Natural killer cell treated with Interleukin-12 subunit alpha and Interleukin-12 subunit beta and Interleukin-15 and Interleukin-18, amount 100 ng/mL, for 72 hours (primary cell): ENCODE measurements at regions not wholly inside any gene's neighbourhood (a gene's known extent, or its start where the extent isn't known, plus 50 kb on each side); places are given as distances from the start of the nearest gene placed in this dataset.
A peak's percentile ranks its signal among the peaks of the same experiment; 100 is the strongest.

Experiments used
- ATAC-seq, 2 donors: fragments of 150-1000 bp; cut with Tn5 transposase in 1 of 2; sonication (Bioruptor Pico), chemical (Tn5 transposase) in 1 of 2; 2 replicates each; pipeline ENCODE4 v1.10.0; 2021
- DNase-seq: peaks from one replicate; pipeline ENCODE4 v3.0.0; 2022; ENCODE audit warnings: low spot score
- H3K27ac Mint-ChIP-seq, 2 donors: 1 replicate in 1 of 2; 2 replicates in 1 of 2; pipeline ENCODE4 v1.8.0; 2022; ENCODE audit warnings: mixed read lengths in 2 of 2, mild to moderate bottlenecking in 1 of 2, moderate library complexity in 1 of 2
- H3K27me3 Mint-ChIP-seq, 2 donors: 1 replicate in 1 of 2; 2 replicates in 1 of 2; pipeline ENCODE4 v1.8.0; 2022; ENCODE audit warnings: mixed read lengths in 2 of 2
- H3K36me3 Mint-ChIP-seq: one replicate; pipeline ENCODE4 v1.8.0; 2022; ENCODE audit warnings: mixed read lengths
- H3K4me1 Mint-ChIP-seq, 2 donors: 1 replicate in 1 of 2; 2 replicates in 1 of 2; pipeline ENCODE4 v1.8.0; 2022; ENCODE audit warnings: low read depth in 2 of 2, mixed read lengths in 2 of 2, mild to moderate bottlenecking in 1 of 2
- H3K4me3 Mint-ChIP-seq: one replicate; pipeline ENCODE4 v1.8.0; 2022; ENCODE audit warnings: mixed read lengths
- H3K9me3 Mint-ChIP-seq: 2 replicates; pipeline ENCODE4 v1.8.0; 2022; ENCODE audit warnings: mixed read lengths

DNA sequence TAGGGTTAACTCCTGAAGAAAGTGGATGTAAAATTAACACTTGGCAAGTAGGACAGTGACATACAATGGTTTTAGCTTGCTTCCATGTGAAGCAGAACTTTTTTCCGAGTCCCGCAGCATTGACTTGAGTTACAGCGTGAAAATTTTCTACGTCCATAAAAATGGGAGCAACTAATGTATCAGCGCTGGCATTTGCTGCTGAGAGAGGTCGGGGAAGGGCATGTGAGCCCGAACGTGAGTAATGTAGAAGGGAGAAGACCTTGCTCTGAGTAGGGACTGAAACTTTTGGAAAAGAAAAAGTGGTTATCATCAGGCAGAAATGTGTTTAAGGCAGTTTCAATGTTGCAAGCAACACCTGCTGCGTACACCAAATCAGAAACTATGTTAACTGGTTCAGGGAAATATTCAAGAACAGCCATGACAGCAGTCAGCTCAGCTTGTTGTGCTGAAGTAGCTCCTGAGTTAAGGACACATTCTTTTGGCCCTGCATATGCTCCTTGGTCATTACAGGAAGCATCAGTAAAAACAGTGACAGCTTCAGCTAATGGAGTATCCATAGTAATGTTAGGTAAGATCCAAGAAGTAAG, 70.9 kb upstream of the ARL4D start:
- H3K27me3 Mint-ChIP-seq: peaks cover 10 to 14% of the 10 kb centered on the region in 2 donors

DNA sequence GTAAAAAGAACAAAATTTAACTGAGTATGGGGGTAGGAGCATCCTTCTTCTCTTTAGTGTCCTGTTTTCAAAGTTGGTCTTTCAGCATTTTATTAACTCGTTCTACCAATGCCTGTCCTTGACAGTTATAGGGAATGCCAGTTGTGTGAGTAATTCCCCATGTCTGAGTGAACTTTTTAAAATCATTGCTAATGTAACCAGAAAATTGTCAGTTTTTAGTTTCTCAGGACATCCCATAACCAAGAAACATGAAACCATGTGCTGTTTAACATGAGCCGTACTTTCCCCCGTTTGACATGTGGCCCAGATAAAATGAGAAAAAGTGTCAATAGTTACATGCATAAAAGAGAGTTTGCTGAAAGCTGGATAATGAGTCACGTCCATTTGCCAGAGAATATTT, 71.4 kb upstream of the ARL4D start:
- no peaks in the 10 kb centered on the region for H3K36me3 Mint-ChIP-seq

More for the DNA sequence above, 70.9 kb upstream of the ARL4D start:
- H3K4me1 Mint-ChIP-seq: peaks cover 6% of the 10 kb centered on the region in 2 donors
- H3K9me3 Mint-ChIP-seq: no peaks in the 10 kb centered on the region
- H3K4me3 Mint-ChIP-seq: no peak overlapping the region
- H3K36me3 Mint-ChIP-seq: no peaks in the 10 kb centered on the region
- no peak overlapping the region for H3K27ac Mint-ChIP-seq
- no peak for DNase-seq
- no peak for ATAC-seq

DNA sequence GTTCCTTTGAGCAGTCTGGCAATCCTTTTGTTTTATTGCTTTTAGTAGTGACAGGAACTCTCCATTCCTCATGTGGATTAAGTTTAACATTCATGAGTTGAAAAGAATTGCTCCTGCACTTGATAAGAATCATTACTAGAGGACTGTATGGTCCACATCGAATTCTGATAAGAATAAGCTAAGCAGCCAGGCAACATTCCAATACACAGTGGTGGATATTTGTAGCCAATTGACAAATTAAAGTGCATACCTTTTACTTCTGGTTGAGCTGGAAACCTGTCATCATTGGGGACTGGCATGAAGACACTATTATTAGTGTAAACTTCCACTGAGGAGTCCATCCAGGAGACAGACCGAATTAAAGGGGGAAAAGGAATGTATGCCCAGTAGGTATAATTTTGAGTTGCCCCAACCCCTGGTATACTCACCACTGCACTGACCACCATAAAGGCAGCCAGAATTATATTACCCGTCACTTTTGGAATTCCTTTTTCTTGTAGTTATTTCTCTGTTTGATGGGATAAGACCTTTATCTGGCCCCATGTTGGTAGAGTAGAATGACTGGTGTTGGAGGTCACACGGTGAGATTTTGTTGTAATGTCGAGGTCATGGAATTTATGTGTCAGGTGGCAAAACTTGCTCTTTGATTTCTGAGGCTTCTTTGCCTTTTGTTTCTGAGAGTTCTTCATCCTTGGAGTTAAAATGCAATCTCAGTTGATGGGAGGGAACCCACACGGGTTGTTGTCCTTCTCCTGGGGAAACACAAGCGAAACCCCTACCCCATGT, 72.1 kb upstream of the ARL4D start:
- Mint-ChIP-seq H3K4me1 (peaks cover 3 to 6% of the 10 kb centered on the region in 2 donors), H3K27me3 (peaks cover 10 to 14% of the 10 kb centered on the region in 2 donors), H3K4me3 (no peak overlapping the region), H3K9me3 (no peaks in the 10 kb centered on the region), H3K36me3 (no peaks in the 10 kb centered on the region), H3K27ac (no peak overlapping the region)
- DNase-seq (no peak), ATAC-seq (no peak)

More for the DNA sequence above, 71.4 kb upstream of the ARL4D start:
- DNase-seq: no peak
- no peak for ATAC-seq
- Mint-ChIP-seq H3K27me3 (peaks cover 10 to 14% of the 10 kb centered on the region in 2 donors), H3K4me3 (no peak overlapping the region), H3K4me1 (peaks cover 6% of the 10 kb centered on the region in 2 donors), H3K27ac (no peak overlapping the region), H3K9me3 (no peaks in the 10 kb centered on the region)

GRCh38 chr17:43324205-43324893, 74.4 kb upstream of the ARL4D start:
- Mint-ChIP-seq H3K9me3 (no peaks in the 10 kb centered on the region), H3K36me3 (no peaks in the 10 kb centered on the region), H3K4me1 (peaks cover 3 to 6% of the 10 kb centered on the region in 2 donors), H3K4me3 (no peak overlapping the region), H3K27ac (no peak overlapping the region), H3K27me3 (peaks cover 10 to 14% of the 10 kb centered on the region in 2 donors)
- DNase-seq: no peak
- ATAC-seq: no peak

GRCh38 chr17:43319293-43320124, 79.3 kb upstream of the ARL4D start:
- Mint-ChIP-seq H3K27ac (no peak overlapping the region), H3K36me3 (no peaks in the 10 kb centered on the region), H3K27me3 (no peaks in the 10 kb centered on the region), H3K4me1 (peaks cover 11 to 15% of the 10 kb centered on the region in 2 donors), H3K9me3 (no peaks in the 10 kb centered on the region), H3K4me3 (no peak overlapping the region)
- ATAC-seq (no peak), DNase-seq (no peak)

- ATAC-seq: no peak
- no peaks in the 10 kb centered on the region for H3K9me3 Mint-ChIP-seq
- H3K4me3 Mint-ChIP-seq: no peak overlapping the region
- no peaks in the 10 kb centered on the region for H3K36me3 Mint-ChIP-seq
- peaks cover 11 to 15% of the 10 kb centered on the region in 2 donors for H3K4me1 Mint-ChIP-seq
- no peak overlapping the region for H3K27ac Mint-ChIP-seq
- DNase-seq: peak; percentile 75
- H3K27me3 Mint-ChIP-seq: no peaks in the 10 kb centered on the region
Measured at GRCh38 chr17:43316522-43317142, 82.2 kb upstream of the ARL4D start.

DNA sequence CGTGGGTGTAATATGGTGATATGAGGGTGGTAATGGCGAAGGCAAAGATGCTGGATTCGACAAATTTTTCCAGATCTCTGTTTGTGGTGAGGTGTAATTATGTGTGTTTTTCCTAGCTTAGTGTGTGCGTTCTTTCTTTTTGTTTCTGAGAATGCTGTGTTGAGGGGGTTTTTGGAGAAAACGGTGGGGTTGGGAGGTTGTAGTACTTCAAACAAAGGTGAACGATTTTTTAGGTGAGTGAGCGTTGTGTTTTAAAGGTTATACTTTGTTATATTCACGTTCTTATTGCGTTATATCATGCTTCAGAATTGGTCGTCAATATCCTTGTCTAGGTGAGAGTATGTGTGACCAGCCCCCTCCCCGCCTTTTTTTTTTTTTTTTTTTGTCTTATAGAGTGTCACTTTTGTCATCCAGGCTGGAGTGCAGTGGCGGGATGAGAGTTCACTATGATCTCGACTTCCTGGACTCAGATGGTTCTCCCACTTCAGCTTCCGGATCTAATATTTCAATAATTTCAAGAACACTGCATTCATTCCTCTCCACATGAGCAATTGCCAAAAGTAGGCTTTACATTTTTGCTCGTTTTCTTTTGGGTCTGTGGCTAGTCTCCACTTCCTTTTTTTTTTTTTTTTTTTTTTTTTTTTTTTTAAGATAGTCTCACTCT, 82.2 kb upstream of the RNU2-1 start:
- no peaks in the 10 kb centered on the region for H3K27me3 Mint-ChIP-seq
- H3K27ac Mint-ChIP-seq: no peak overlapping the region
- H3K9me3 Mint-ChIP-seq: no peaks in the 10 kb centered on the region
- H3K4me3 Mint-ChIP-seq: no peak overlapping the region
- no peaks in the 10 kb centered on the region for H3K36me3 Mint-ChIP-seq
- peaks cover 11 to 15% of the 10 kb centered on the region in 2 donors for H3K4me1 Mint-ChIP-seq
- DNase-seq: no peak
- no peak for ATAC-seq

GRCh38 chr17:43315369-43315768, 81.6 kb upstream of the RNU2-1 start:
- Mint-ChIP-seq H3K27me3 (no peaks in the 10 kb centered on the region), H3K4me3 (no peak overlapping the region), H3K9me3 (no peaks in the 10 kb centered on the region), H3K4me1 (peaks cover 11 to 15% of the 10 kb centered on the region in 2 donors), H3K27ac (no peak overlapping the region), H3K36me3 (no peaks in the 10 kb centered on the region)
- ATAC-seq: no peak
- no peak for DNase-seq

- ATAC-seq (no peak), DNase-seq (no peak)
- no peaks in the 10 kb centered on the region for H3K27me3 Mint-ChIP-seq
- peaks cover 11 to 15% of the 10 kb centered on the region in 2 donors for H3K4me1 Mint-ChIP-seq
- no peak overlapping the region for H3K27ac Mint-ChIP-seq
- H3K4me3 Mint-ChIP-seq: no peak overlapping the region
- H3K9me3 Mint-ChIP-seq: no peaks in the 10 kb centered on the region
- H3K36me3 Mint-ChIP-seq: no peaks in the 10 kb centered on the region
Measured at GRCh38 chr17:43314611-43315011, 80.8 kb upstream of the RNU2-1 start.

DNA sequence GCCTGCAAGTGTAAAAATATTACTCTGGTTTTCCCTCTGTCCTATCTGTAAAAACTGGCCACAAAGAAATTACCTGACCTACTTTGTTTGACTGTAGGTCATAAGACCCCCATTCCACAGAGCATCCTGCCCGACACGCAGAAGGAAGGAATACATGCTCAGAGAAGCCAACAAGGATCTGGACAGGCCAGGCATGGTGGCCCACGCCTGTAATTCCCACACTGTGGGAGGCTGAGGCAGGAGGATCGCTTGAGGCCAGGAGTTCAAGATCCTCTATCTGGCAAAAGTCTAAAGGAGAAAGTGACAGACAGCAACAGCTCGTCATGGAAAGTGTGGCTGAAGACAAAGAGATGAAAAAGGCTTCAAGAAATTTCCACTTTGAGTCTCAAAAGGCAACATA, 78.2 kb upstream of the RNU2-1 start:
- DNase-seq (no peak), ATAC-seq (no peak)
- Mint-ChIP-seq H3K4me1 (peaks cover 3 to 4% of the 10 kb centered on the region in 2 donors), H3K9me3 (no peaks in the 10 kb centered on the region), H3K27me3 (no peaks in the 10 kb centered on the region), H3K4me3 (no peak overlapping the region), H3K27ac (peak overlapping the region in 1 of 2 donors; percentile 52), H3K36me3 (no peaks in the 10 kb centered on the region)

DNA sequence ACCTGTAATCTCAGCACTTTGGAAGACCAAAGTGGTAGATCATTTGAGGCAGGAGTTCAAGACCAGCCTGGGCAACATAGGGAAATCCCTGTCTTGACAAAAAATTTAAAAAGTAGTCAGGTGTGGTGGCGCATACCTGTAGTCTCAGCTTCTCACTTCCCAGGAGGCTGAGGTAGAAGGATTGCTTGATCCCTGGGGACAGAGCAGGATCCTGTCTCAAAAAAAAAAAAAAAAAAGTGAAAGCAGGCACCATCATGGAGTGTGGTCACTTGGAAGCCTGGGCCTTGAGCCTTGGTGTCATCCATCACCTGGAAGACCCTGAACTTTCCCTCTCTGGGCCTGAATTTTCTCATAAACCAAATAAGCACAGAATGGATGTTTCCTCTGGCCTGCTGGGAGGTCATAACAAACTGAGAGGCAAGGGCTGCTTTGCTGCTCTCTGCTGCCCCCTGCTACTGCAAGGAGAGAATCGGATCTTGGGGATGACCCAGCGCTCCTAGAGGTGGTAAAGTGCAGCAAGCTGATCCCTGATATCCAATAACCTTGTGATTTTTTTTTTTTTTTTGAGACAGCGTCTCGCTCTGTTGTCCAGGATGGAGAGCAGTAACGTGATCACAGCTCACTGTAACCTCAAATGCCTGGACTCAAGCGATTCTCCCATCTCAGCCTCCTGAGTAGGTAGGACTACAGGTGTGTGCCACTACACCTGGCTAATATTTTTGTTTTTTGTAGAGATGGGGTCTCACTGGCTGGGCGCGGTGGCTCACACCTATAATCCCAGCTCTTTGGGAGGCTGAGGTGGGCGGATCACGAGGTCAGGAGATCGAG, 75.9 kb upstream of the RNU2-1 start:
- Mint-ChIP-seq H3K36me3 (no peaks in the 10 kb centered on the region), H3K4me1 (no peaks in the 10 kb centered on the region), H3K27ac (no peak overlapping the region), H3K4me3 (no peak overlapping the region), H3K27me3 (no peaks in the 10 kb centered on the region), H3K9me3 (no peaks in the 10 kb centered on the region)
- ATAC-seq (no peak), DNase-seq (no peak)

DNA sequence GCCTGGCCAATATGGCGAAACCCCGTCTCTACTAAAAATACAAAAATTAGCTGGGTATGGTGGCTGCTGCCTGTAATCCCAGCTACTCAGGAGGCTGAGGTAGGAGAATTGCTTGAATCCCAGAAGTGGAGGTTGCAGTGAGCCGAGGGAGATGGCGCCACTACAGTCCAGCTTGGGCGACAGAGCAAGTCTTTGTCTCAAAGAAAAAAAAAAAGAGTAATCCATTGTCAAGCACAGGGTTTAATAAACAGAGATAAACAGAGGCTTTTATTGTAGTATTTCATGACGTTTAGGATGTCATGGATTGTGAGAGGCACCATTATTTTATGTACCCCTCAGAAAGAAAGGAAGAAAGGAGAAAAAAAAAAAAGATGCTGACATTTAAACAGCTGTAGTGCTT, 75.2 kb upstream of the RNU2-1 start:
- ATAC-seq: no peak
- Mint-ChIP-seq H3K27me3 (no peaks in the 10 kb centered on the region), H3K9me3 (no peaks in the 10 kb centered on the region), H3K4me3 (no peak overlapping the region), H3K4me1 (no peaks in the 10 kb centered on the region), H3K27ac (peak overlapping the region in 1 of 2 donors; percentile 31), H3K36me3 (no peaks in the 10 kb centered on the region)
- DNase-seq: no peak
